CD4-positive, CD25-positive, alpha-beta regulatory T cell (primary cell): ENCODE measurements at regions not wholly inside any gene's neighbourhood (a gene's known extent, or its start where the extent isn't known, plus 50 kb on each side); places are given as distances from the start of the nearest gene placed in this dataset.
"Not testable (repeated sequence)": the region's sequence is repeated elsewhere in the genome, so short reads cannot be mapped to it uniquely, and the experiment has no call there.

Experiments used
- ATAC-seq, 2 donors: fragments of 150-1000 bp; cut with Tn5 transposase; one replicate each; pipeline ENCODE4 v1.10.0; 2021; ENCODE audit warnings: low read depth in 2 of 2, moderate number of reproducible peaks in 2 of 2, moderate library complexity in 1 of 2
- DNase-seq, 3 donors: peaks; one replicate each; pipeline versions ENCODE4 v3.0.0 to v3.0.0-alpha.2; 2012 to 2022; ENCODE audit warnings: mixed read lengths in 1 of 3
- H3K27ac ChIP-seq: one replicate; pipeline ENCODE4 v1.7.0; 2013; ENCODE audit warnings: mild to moderate bottlenecking, low read length; ENCODE audit not compliant: insufficient read depth, poor library complexity, severe bottlenecking
- H3K27me3 ChIP-seq: one replicate; pipeline ENCODE4 v1.7.0; 2013; ENCODE audit warnings: low read length; ENCODE audit not compliant: control insufficient read depth, insufficient read depth
- H3K36me3 ChIP-seq: one replicate; pipeline ENCODE4 v1.7.0; 2013; ENCODE audit warnings: mild to moderate bottlenecking, low read length, moderate library complexity; ENCODE audit not compliant: control insufficient read depth, insufficient read depth
- H3K4me1 ChIP-seq: 2 replicates; pipeline ENCODE4 v1.7.0; 2013; ENCODE audit warnings: mild to moderate bottlenecking, low read length; ENCODE audit not compliant: insufficient read depth, control insufficient read depth, poor library complexity, severe bottlenecking
- H3K4me3 ChIP-seq: one replicate; pipeline ENCODE4 v1.7.0; 2013; ENCODE audit warnings: low read depth, mild to moderate bottlenecking, low read length, moderate library complexity
- H3K9me3 ChIP-seq, 2 experiments: 1 replicate in 1 of 2; 2 replicates in 1 of 2; pipeline ENCODE4 v1.7.0; 2013; ENCODE audit warnings: low read length in 2 of 2, mild to moderate bottlenecking in 1 of 2, moderate library complexity in 1 of 2; ENCODE audit not compliant: control insufficient read depth in 2 of 2
- H3K27ac Mint-ChIP-seq, 3 donors: one replicate each; pipeline ENCODE4 v1.8.0; 2020 to 2022; ENCODE audit warnings: mild to moderate bottlenecking in 3 of 3, mixed read lengths in 3 of 3, moderate library complexity in 2 of 3
- H3K27me3 Mint-ChIP-seq: one replicate; pipeline ENCODE4 v1.8.0; 2022; ENCODE audit warnings: mild to moderate bottlenecking, mixed read lengths
- H3K36me3 Mint-ChIP-seq: one replicate; pipeline ENCODE4 v1.8.0; 2020; ENCODE audit warnings: mixed read lengths
- H3K4me1 Mint-ChIP-seq, 4 donors: one replicate each; pipeline ENCODE4 v1.8.0; 2020 to 2022; ENCODE audit warnings: mixed read lengths in 4 of 4, mild to moderate bottlenecking in 1 of 4
- H3K4me3 Mint-ChIP-seq, 4 donors: one replicate each; pipeline ENCODE4 v1.8.0; 2020 to 2022; ENCODE audit warnings: mild to moderate bottlenecking in 4 of 4, mixed read lengths in 4 of 4, moderate library complexity in 3 of 4
- H3K9me3 Mint-ChIP-seq, 7 donors: one replicate each; pipeline ENCODE4 v1.8.0; 2020 to 2022; ENCODE audit warnings: mixed read lengths in 7 of 7, mild to moderate bottlenecking in 3 of 7, moderate library complexity in 2 of 7

- not testable (repeated sequence) for ATAC-seq, H3K36me3 ChIP-seq, H3K9me3 ChIP-seq, H3K36me3 Mint-ChIP-seq, H3K27me3 Mint-ChIP-seq, H3K27ac Mint-ChIP-seq, DNase-seq, H3K27ac ChIP-seq, H3K4me1 Mint-ChIP-seq, H3K27me3 ChIP-seq, H3K4me1 ChIP-seq, H3K4me3 ChIP-seq, H3K4me3 Mint-ChIP-seq
- peaks cover 1 to 13% (median 7%) of the 10 kb centered on the region in 7 donors for H3K9me3 Mint-ChIP-seq
Observed at GRCh38 chr4:27813226-27813625, 952.6 kb downstream of the STIM2 start.

- H3K4me3 Mint-ChIP-seq, H3K27ac Mint-ChIP-seq, ATAC-seq, H3K4me1 Mint-ChIP-seq, H3K4me1 ChIP-seq, H3K9me3 ChIP-seq, H3K27me3 Mint-ChIP-seq, H3K27me3 ChIP-seq, DNase-seq, H3K4me3 ChIP-seq, H3K27ac ChIP-seq, H3K36me3 Mint-ChIP-seq, H3K36me3 ChIP-seq: not testable (repeated sequence)
- peaks cover 2 to 16% (median 5%) of the 10 kb centered on the region in 7 donors for H3K9me3 Mint-ChIP-seq
Observed at GRCh38 chr4:27813699-27814425, 953.2 kb downstream of the STIM2 start.

- DNase-seq: no peak
- ATAC-seq: no peak
- H3K36me3 ChIP-seq: no peaks in the 10 kb centered on the region
- no peaks in the 10 kb centered on the region for H3K4me1 ChIP-seq
- H3K27ac Mint-ChIP-seq: no peak overlapping the region
- no peaks in the 10 kb centered on the region for H3K36me3 Mint-ChIP-seq
- H3K4me3 ChIP-seq: no peak overlapping the region
- H3K4me1 Mint-ChIP-seq: no peaks in the 10 kb centered on the region
- no peaks in the 10 kb centered on the region for H3K27me3 Mint-ChIP-seq
- H3K9me3 ChIP-seq: peaks cover 0 to 5% of the 10 kb centered on the region in 2 experiments
- peaks cover 2 to 21% (median 6%) of the 10 kb centered on the region in 7 donors for H3K9me3 Mint-ChIP-seq
- H3K27me3 ChIP-seq: no peaks in the 10 kb centered on the region
- no peak overlapping the region for H3K4me3 Mint-ChIP-seq
- no peak overlapping the region for H3K27ac ChIP-seq
Observed at GRCh38 chr4:27819246-27819645, 958.6 kb downstream of the STIM2 start.

- no peak overlapping the region for H3K27ac ChIP-seq
- Mint-ChIP-seq H3K36me3 (no peaks in the 10 kb centered on the region), H3K9me3 (peaks cover 0 to 8% (median 4%) of the 10 kb centered on the region in 7 donors), H3K4me1 (no peaks in the 10 kb centered on the region), H3K4me3 (no peak overlapping the region), H3K27ac (no peak overlapping the region), H3K27me3 (no peaks in the 10 kb centered on the region)
- DNase-seq (no peak), ATAC-seq (no peak)
- no peaks in the 10 kb centered on the region for H3K9me3 ChIP-seq
- H3K27me3 ChIP-seq: no peaks in the 10 kb centered on the region
- H3K4me3 ChIP-seq: no peak overlapping the region
- no peaks in the 10 kb centered on the region for H3K4me1 ChIP-seq
- no peaks in the 10 kb centered on the region for H3K36me3 ChIP-seq
Observed at GRCh38 chr4:27828843-27829242, 968.2 kb downstream of the STIM2 start.

GRCh38 chr4:27830251-27830650 is 969.6 kb downstream of the STIM2 start:
- no peak overlapping the region for H3K27ac ChIP-seq

GRCh38 chr4:27835851-27836250 is 975.2 kb downstream of the STIM2 start:
- Histone ChIP-seq H3K9me3 (no peaks in the 10 kb centered on the region), H3K4me1 (no peaks in the 10 kb centered on the region), H3K36me3 (no peaks in the 10 kb centered on the region), H3K27ac (no peak overlapping the region), H3K27me3 (no peaks in the 10 kb centered on the region), H3K4me3 (no peak overlapping the region)
- no peaks in the 10 kb centered on the region for H3K27me3 Mint-ChIP-seq
- H3K9me3 Mint-ChIP-seq: peaks cover 0 to 15% (median 5%) of the 10 kb centered on the region in 7 donors
- DNase-seq: no peak
- H3K4me3 Mint-ChIP-seq: no peak overlapping the region
- no peaks in the 10 kb centered on the region for H3K4me1 Mint-ChIP-seq
- H3K36me3 Mint-ChIP-seq: no peaks in the 10 kb centered on the region
- no peak overlapping the region for H3K27ac Mint-ChIP-seq
- ATAC-seq: no peak

More at GRCh38 chr4:27830251-27830650, 969.6 kb downstream of the STIM2 start:
- DNase-seq: no peak
- Mint-ChIP-seq H3K4me1 (no peaks in the 10 kb centered on the region), H3K4me3 (no peak overlapping the region), H3K27ac (no peak overlapping the region), H3K36me3 (no peaks in the 10 kb centered on the region), H3K27me3 (no peaks in the 10 kb centered on the region), H3K9me3 (peaks cover 0 to 9% (median 4%) of the 10 kb centered on the region in 7 donors)
- no peaks in the 10 kb centered on the region for H3K27me3 ChIP-seq
- no peak overlapping the region for H3K4me3 ChIP-seq
- H3K4me1 ChIP-seq: no peaks in the 10 kb centered on the region
- no peaks in the 10 kb centered on the region for H3K9me3 ChIP-seq
- no peaks in the 10 kb centered on the region for H3K36me3 ChIP-seq
- ATAC-seq: no peak

- H3K9me3 ChIP-seq: no peaks in the 10 kb centered on the region
- no peak overlapping the region for H3K27ac Mint-ChIP-seq
- no peak overlapping the region for H3K4me3 ChIP-seq
- DNase-seq (no peak), ATAC-seq (no peak)
- no peaks in the 10 kb centered on the region for H3K4me1 ChIP-seq
- peaks cover 1 to 17% (median 6%) of the 10 kb centered on the region in 7 donors for H3K9me3 Mint-ChIP-seq
- no peaks in the 10 kb centered on the region for H3K36me3 Mint-ChIP-seq
- H3K4me3 Mint-ChIP-seq: no peak overlapping the region
- H3K4me1 Mint-ChIP-seq: no peaks in the 10 kb centered on the region
- no peak overlapping the region for H3K27ac ChIP-seq
- H3K36me3 ChIP-seq: no peaks in the 10 kb centered on the region
- H3K27me3 Mint-ChIP-seq: no peaks in the 10 kb centered on the region
- no peaks in the 10 kb centered on the region for H3K27me3 ChIP-seq
Observed at GRCh38 chr4:27836523-27836922, 975.9 kb downstream of the STIM2 start.

GRCh38 chr4:27843776-27844175 is 983.1 kb downstream of the STIM2 start:
- Histone ChIP-seq H3K27ac (no peak overlapping the region), H3K4me1 (no peaks in the 10 kb centered on the region), H3K9me3 (no peaks in the 10 kb centered on the region), H3K36me3 (no peaks in the 10 kb centered on the region), H3K27me3 (no peaks in the 10 kb centered on the region), H3K4me3 (no peak overlapping the region)
- no peak for DNase-seq
- no peaks in the 10 kb centered on the region for H3K27me3 Mint-ChIP-seq
- no peaks in the 10 kb centered on the region for H3K4me1 Mint-ChIP-seq
- peaks cover 0 to 8% (median 3%) of the 10 kb centered on the region in 7 donors for H3K9me3 Mint-ChIP-seq
- no peak for ATAC-seq
- H3K4me3 Mint-ChIP-seq: no peak overlapping the region
- H3K36me3 Mint-ChIP-seq: no peaks in the 10 kb centered on the region
- no peak overlapping the region for H3K27ac Mint-ChIP-seq
